ENCODE measurements at regions not wholly inside any gene's neighbourhood (a gene's known extent, or its start where the extent isn't known, plus 50 kb on each side); places are given as distances from the start of the nearest gene placed in this dataset.
"Not testable (repeated sequence)": the region's sequence is repeated elsewhere in the genome, so short reads cannot be mapped to it uniquely, and the experiment has no call there.

GRCh38 chr5:52632281-52632680, 155.4 kb upstream of the ITGA1 start:
- TF ChIP-seq EZH2phosphoT487 (IDR thresholded peaks at IDR 0.05) (no peak), CTCF (IDR thresholded peaks at IDR 0.05) (no peak), EZH2 (IDR thresholded peaks at IDR 0.05) (no peak)
- Mint-ChIP-seq H3K27ac (no peak overlapping the region), H3K9me3 (peaks cover 3% of the 10 kb centered on the region), H3K4me3 (no peak overlapping the region), H3K36me3 (peaks cover 2% of the 10 kb centered on the region), H3K27me3 (ENCODE audit: insufficient read depth, low read depth) (no peaks in the 10 kb centered on the region), H3K4me1 (peaks cover 3% of the 10 kb centered on the region)
- Histone ChIP-seq H4K20me1 (ENCODE audit: low read depth) (no peaks in the 10 kb centered on the region), H3K36me3 (no peaks in the 10 kb centered on the region), H3K27me3 (no peaks in the 10 kb centered on the region), H3K4me3 (no peak overlapping the region), H3K4me2 (no peak overlapping the region), H3K9ac (no peak overlapping the region), H3F3A (ENCODE audit: low read depth) (no peaks in the 10 kb centered on the region), H2AFZ (replicated peaks) (no peak overlapping the region), H3K4me1 (no peaks in the 10 kb centered on the region), H3K27ac (no peak overlapping the region), H3K79me2 (ENCODE audit: low read depth) (no peaks in the 10 kb centered on the region), H3K9me3 (ENCODE audit: low read depth) (no peaks in the 10 kb centered on the region)
- peak; percentile 19 for DNase-seq (ENCODE audit: low spot score)

GRCh38 chr5:52634171-52634570, 153.5 kb upstream of the ITGA1 start:
- not testable (repeated sequence) for H3K4me2 ChIP-seq; H3K36me3 ChIP-seq; H3K36me3 Mint-ChIP-seq; H3K27ac ChIP-seq; H3K9me3 Mint-ChIP-seq; H3K4me3 Mint-ChIP-seq; H2AFZ ChIP-seq (replicated peaks); H3K9me3 ChIP-seq (ENCODE audit: low read depth); H3F3A ChIP-seq (ENCODE audit: low read depth); DNase-seq (ENCODE audit: low spot score); H3K4me3 ChIP-seq; H4K20me1 ChIP-seq (ENCODE audit: low read depth); H3K27me3 ChIP-seq; H3K4me1 Mint-ChIP-seq; H3K4me1 ChIP-seq; H3K27ac Mint-ChIP-seq; H3K9ac ChIP-seq; H3K79me2 ChIP-seq (ENCODE audit: low read depth); H3K27me3 Mint-ChIP-seq (ENCODE audit: insufficient read depth, low read depth)

GRCh38 chr5:52638732-52639131, 149.0 kb upstream of the ITGA1 start:
- Histone ChIP-seq H3K79me2 (ENCODE audit: low read depth) (no peaks in the 10 kb centered on the region), H2AFZ (replicated peaks) (no peak overlapping the region), H3K27me3 (no peaks in the 10 kb centered on the region), H3K27ac (no peak overlapping the region), H3K4me1 (no peaks in the 10 kb centered on the region), H3K36me3 (no peaks in the 10 kb centered on the region), H3F3A (ENCODE audit: low read depth) (no peaks in the 10 kb centered on the region), H3K4me3 (no peak overlapping the region), H3K4me2 (no peak overlapping the region), H4K20me1 (ENCODE audit: low read depth) (no peaks in the 10 kb centered on the region), H3K9ac (no peak overlapping the region), H3K9me3 (ENCODE audit: low read depth) (peaks cover 10% of the 10 kb centered on the region)
- DNase-seq (ENCODE audit: low spot score): no peak
- H3K27ac Mint-ChIP-seq: no peak overlapping the region
- peaks cover 4% of the 10 kb centered on the region for H3K4me1 Mint-ChIP-seq
- TF ChIP-seq EZH2phosphoT487 (IDR thresholded peaks at IDR 0.05) (no peak), CTCF (IDR thresholded peaks at IDR 0.05) (no peak), EZH2 (IDR thresholded peaks at IDR 0.05) (no peak)
- H3K27me3 Mint-ChIP-seq (ENCODE audit: insufficient read depth, low read depth): no peaks in the 10 kb centered on the region
- H3K4me3 Mint-ChIP-seq: no peak overlapping the region
- H3K36me3 Mint-ChIP-seq: no peaks in the 10 kb centered on the region
- H3K9me3 Mint-ChIP-seq: peaks cover 23% of the 10 kb centered on the region

GRCh38 chr5:52648726-52649125, 139.0 kb upstream of the ITGA1 start:
- Histone ChIP-seq H4K20me1 (ENCODE audit: low read depth) (no peaks in the 10 kb centered on the region), H3K4me2 (no peak overlapping the region), H3K36me3 (no peaks in the 10 kb centered on the region), H3K27ac (no peak overlapping the region), H3K4me3 (no peak overlapping the region), H3K27me3 (no peaks in the 10 kb centered on the region), H3K9ac (no peak overlapping the region), H3K79me2 (ENCODE audit: low read depth) (no peaks in the 10 kb centered on the region), H3K4me1 (no peaks in the 10 kb centered on the region), H3K9me3 (ENCODE audit: low read depth) (no peaks in the 10 kb centered on the region), H3F3A (ENCODE audit: low read depth) (no peaks in the 10 kb centered on the region), H2AFZ (replicated peaks) (no peak overlapping the region)
- Mint-ChIP-seq H3K36me3 (no peaks in the 10 kb centered on the region), H3K27me3 (ENCODE audit: insufficient read depth, low read depth) (peaks cover 2% of the 10 kb centered on the region), H3K4me1 (peaks cover 3% of the 10 kb centered on the region), H3K27ac (no peak overlapping the region), H3K4me3 (no peak overlapping the region), H3K9me3 (peaks cover 22% of the 10 kb centered on the region)
- no peak for DNase-seq (ENCODE audit: low spot score)
- TF ChIP-seq EZH2phosphoT487 (IDR thresholded peaks at IDR 0.05): no peak
- TF ChIP-seq CTCF (IDR thresholded peaks at IDR 0.05): no peak
- no peak for TF ChIP-seq EZH2 (IDR thresholded peaks at IDR 0.05)

Data from neural progenitor cell (in vitro differentiated cells).